K562 (cell line): ENCODE measurements at regions not wholly inside any gene's neighbourhood (a gene's known extent, or its start where the extent isn't known, plus 50 kb on each side); places are given as distances from the start of the nearest gene placed in this dataset.

ENCODE experiments used
- ATAC-seq: fragments of 200-7000 bp; cut with Tn5 transposase; 3 replicates; pipeline ENCODE4 v1.9.1; 2020; ENCODE audit warnings: moderate library complexity
- BruUV-seq: library from RNA; stranded (reverse); fragments of 400-500 nt; replicated peaks from 2 replicates; lab custom pipeline; 2021; lab: Mats Ljungman, UMichigan
- CTCF ChIA-PET: fragments of 300-600 bp; formaldehyde crosslinking; extraction: SDS; loops from one replicate; lab custom pipeline; 2021; ENCODE audit warnings: low intra/inter-chr PET ratio; lab: Yijun Ruan, JAX
- POLR2A ChIA-PET: fragments of 300-600, 350-650 bp; sonication (Branson Sonifier 250); formaldehyde crosslinking; extraction: SDS; loops from one replicate; lab custom pipeline; 2021; ENCODE audit warnings: antibody characterized with exemption, inconsistent platforms; lab: Yijun Ruan, JAX
- DNase-seq, 4 experiments: peaks; one replicate each; pipeline versions ENCODE4 v3.0.0 to v3.0.0-alpha.2; 2011 to 2018; ENCODE audit warnings: low spot score in 3 of 4, mixed read lengths in 3 of 4; ENCODE audit errors: extremely low read depth in 1 of 4
- FAIRE-seq: peaks from 2 replicates; lab custom pipeline; 2011; peaks lifted over from hg19 to GRCh38; lab: Jason Lieb, UNC
- H2AFZ ChIP-seq: 2 replicates; pipeline ENCODE4 v1.6.0; 2011; ENCODE audit warnings: low read depth, low read length, control low read depth, inconsistent platforms
- H3K27ac ChIP-seq: fragments of 200-600 bp; 3 replicates; pipeline ENCODE4 v1.8.0; 2011; ENCODE audit warnings: low read depth, mild to moderate bottlenecking, control low read depth, inconsistent platforms, low read length, moderate library complexity, mixed read lengths; ENCODE audit errors: extremely low read depth
- H3K27me3 ChIP-seq, 2 experiments: fragments of 300-600 bp in 1 of 2; 2 replicates in 1 of 2; 3 replicates in 1 of 2; pipeline versions ENCODE4 v1.6.0 to v1.8.0; 2011; ENCODE audit warnings: inconsistent platforms in 2 of 2, low read length in 2 of 2, mild to moderate bottlenecking in 1 of 2, mixed read lengths in 1 of 2, moderate library complexity in 1 of 2; ENCODE audit not compliant: control insufficient read depth in 2 of 2, insufficient read depth in 2 of 2
- H3K36me3 ChIP-seq: fragments of 300-600 bp; 3 replicates; pipeline ENCODE4 v1.8.0; 2011; ENCODE audit warnings: mild to moderate bottlenecking, low read length, inconsistent platforms; ENCODE audit not compliant: control insufficient read depth, insufficient read depth
- H3K4me1 ChIP-seq, 2 experiments: fragments of 200-600 bp in 1 of 2; replicated peaks in 1 of 2; 2 replicates in 1 of 2; 3 replicates in 1 of 2; pipeline versions ENCODE4 v1.5.1 to v1.8.0; 2011; ENCODE audit warnings: inconsistent platforms in 2 of 2, low read length in 2 of 2, mild to moderate bottlenecking in 1 of 2, mixed read lengths in 1 of 2, moderate library complexity in 1 of 2; ENCODE audit not compliant: control insufficient read depth in 2 of 2, insufficient read depth in 2 of 2
- H3K4me2 ChIP-seq: 2 replicates; pipeline ENCODE4 v1.6.1; 2011; ENCODE audit warnings: low read length, control low read depth, inconsistent platforms, mixed read lengths; ENCODE audit not compliant: insufficient read depth
- H3K4me3 ChIP-seq: fragments of 200-600 bp; sonication (generic), shearing (Covaris generic); 2 replicates; pipeline ENCODE4 v1.5.1; 2016; ENCODE audit warnings: control low read depth, inconsistent platforms
- H3K79me2 ChIP-seq: fragments of 200-600 bp; 3 replicates; pipeline ENCODE4 v1.8.0; 2011; ENCODE audit warnings: low read length, inconsistent platforms; ENCODE audit not compliant: control insufficient read depth, insufficient read depth
- H3K9ac ChIP-seq, 2 experiments: 2 replicates each; pipeline versions ENCODE4 v1.6.0 to v1.6.1; 2011; ENCODE audit warnings: low read depth in 2 of 2, low read length in 2 of 2, control low read depth in 1 of 2, inconsistent platforms in 1 of 2, mild to moderate bottlenecking in 1 of 2, mixed read lengths in 1 of 2; ENCODE audit not compliant: insufficient read depth in 1 of 2
- H3K9me1 ChIP-seq: one replicate; pipeline ENCODE4 v1.6.0; 2011; ENCODE audit warnings: inconsistent platforms, mild to moderate bottlenecking, low read length, moderate library complexity; ENCODE audit not compliant: control insufficient read depth, insufficient read depth
- H3K9me3 ChIP-seq: replicated peaks from 2 replicates; pipeline ENCODE4 v1.5.1; 2011; ENCODE audit warnings: low read depth, low read length, inconsistent platforms; ENCODE audit not compliant: control insufficient read depth, insufficient read depth
- H4K20me1 ChIP-seq: replicated peaks from 2 replicates; pipeline ENCODE4 v1.6.1; 2011; ENCODE audit warnings: low read length, inconsistent platforms, mixed read lengths; ENCODE audit not compliant: control insufficient read depth, insufficient read depth
- ATF7 ChIP-seq: fragments of 450-650 bp; IDR thresholded peaks from 2 replicates; pipeline ENCODE4 v1.7.1; 2014; ENCODE audit warnings: mild to moderate bottlenecking, moderate library complexity
- GMEB1 ChIP-seq: fragments of 250-450 bp; sonication (Bioruptor Pico); IDR thresholded peaks from 2 replicates; pipeline ENCODE4 v1.4.0; 2020; ENCODE audit warnings: mild to moderate bottlenecking
- NFRKB ChIP-seq: fragments of 450-650 bp; IDR thresholded peaks from 2 replicates; pipeline ENCODE4 v1.6.1; 2016; ENCODE audit warnings: low read depth
- RCOR1 ChIP-seq, 2 experiments: IDR thresholded peaks; 2 replicates each; pipeline ENCODE4 v1.6.1; 2012; ENCODE audit warnings: low read depth in 2 of 2, low read length in 2 of 2, borderline replicate concordance in 1 of 2, improper control_type of control experiment in 1 of 2
- RERE ChIP-seq: sonication (generic); formaldehyde crosslinking; IDR thresholded peaks from 2 replicates; pipeline ENCODE4 v1.8.0; 2023; ENCODE audit warnings: missing genetic modification reagents, mild to moderate bottlenecking, borderline replicate concordance
- STAT5A ChIP-seq: IDR thresholded peaks from 2 replicates; pipeline ENCODE4 v1.6.1; 2012; ENCODE audit warnings: low read length, inconsistent platforms, borderline replicate concordance
- TFAM ChIP-seq: fragments of 250-450 bp; sonication (Bioruptor Pico); conservative IDR thresholded peaks from 2 replicates; pipeline ENCODE4 v1.5.0; 2021; ENCODE audit warnings: mild to moderate bottlenecking, moderate library complexity
- TSHZ1 ChIP-seq: fragments of 250-450 bp; sonication (Bioruptor Pico); IDR thresholded peaks from 2 replicates; pipeline ENCODE4 v1.4.0; 2020; ENCODE audit warnings: mild to moderate bottlenecking, moderate library complexity
- YBX1 ChIP-seq: fragments of 450-650 bp; IDR thresholded peaks from 2 replicates; pipeline ENCODE4 v1.7.1; 2016; ENCODE audit warnings: mild to moderate bottlenecking
- ZNF143 ChIP-seq: sonication (generic); formaldehyde crosslinking; IDR thresholded peaks from 2 replicates; pipeline ENCODE4 v1.9.0; 2022; ENCODE audit warnings: mild to moderate bottlenecking, missing genetic modification reagents
- ZNF583 ChIP-seq: fragments of 250-450 bp; sonication (Bioruptor Pico); IDR thresholded peaks from 2 replicates; pipeline ENCODE4 v1.4.0; 2020
- ZNF696 ChIP-seq: fragments of 250-450 bp; sonication (Bioruptor Pico); conservative IDR thresholded peaks from 2 replicates; pipeline ENCODE4 v1.4.0; 2020; ENCODE audit warnings: mild to moderate bottlenecking, moderate library complexity
- WGBS: fragments of 100-300 bp; shearing (Covaris generic); methylation state at CpG from one replicate; pipeline ENCODE4 v1.1.6; 2016; ENCODE audit warnings: low coverage, mixed read lengths; ENCODE audit not compliant: insufficient coverage; ENCODE audit errors: missing lambda C conversion rate; 5-methylcytosine and 5-hydroxymethylcytosine counted together
- in situ Hi-C: fragments of 300-500 bp; cut with MboI; formaldehyde crosslinking; loops from 4 replicates; pipeline ENCODE4 v1.15.0; 2018; ENCODE audit warnings: inconsistent platforms, mixed read lengths
- intact Hi-C: fragments of 100-400 bp; cut with micrococcal nuclease; formaldehyde crosslinking; loops from 2 replicates; pipeline ENCODE4 v1.14.2; 2022

GRCh38 chrX:67949270-67949669 is 405.4 kb downstream of the AR start:
- Histone ChIP-seq H2AFZ (no peak overlapping the region), H3K4me3 (no peak overlapping the region), H3K4me2 (no peak overlapping the region), H3K9me3 (no peaks in the 10 kb centered on the region), H3K27me3 (no peaks in the 10 kb centered on the region), H3K79me2 (no peaks in the 10 kb centered on the region), H3K4me1 (no peaks in the 10 kb centered on the region), H4K20me1 (no peaks in the 10 kb centered on the region), H3K36me3 (no peaks in the 10 kb centered on the region), H3K9me1 (no peaks in the 10 kb centered on the region), H3K27ac (no peak overlapping the region), H3K9ac (no peak overlapping the region)
- ATAC-seq, result no peak
- POLR2A ChIA-PET, result no interaction called here
- no peak for FAIRE-seq
- CTCF ChIA-PET, result no interaction called here
- no peak for TF ChIP-seq TSHZ1
- no peak for TF ChIP-seq ATF7
- no peak for TF ChIP-seq RERE
- TF ChIP-seq GMEB1, result no peak
- TF ChIP-seq RCOR1 (IDR thresholded peaks at IDR 0.05; ENCODE audit: borderline replicate concordance in 1 of 2, low read depth in 2 of 2, low read length in 2 of 2), result no peak
- no peak for TF ChIP-seq STAT5A
- no peak for TF ChIP-seq ZNF583 (CRISPR knock-in tag)
- no peak for TF ChIP-seq ZNF143 (CRISPR knock-in tag)
- no peak for TF ChIP-seq YBX1
- TF ChIP-seq ZNF696 (CRISPR knock-in tag), result no peak
- TF ChIP-seq NFRKB, result no peak
- TF ChIP-seq TFAM, result no peak
- WGBS, result 0% methylated on average over 4 of the region's 4 CpGs
- DNase-seq, result no peak
- no TSS peak for BruUV-seq
- intact Hi-C loops (no loop called here), in situ Hi-C loops (no loop called here)
